ENCODE measurements at regions not wholly inside any gene's neighbourhood (a gene's known extent, or its start where the extent isn't known, plus 50 kb on each side); places are given as distances from the start of the nearest gene placed in this dataset.

- TF ChIP-seq CTCF (IDR thresholded peaks at IDR 0.05), result no peak
- TF ChIP-seq EZH2 (IDR thresholded peaks at IDR 0.05), result no peak
Measured at GRCh38 chr11:69394234-69394868, 87.1 kb upstream of the LINC01488 start.
